IMR-90 (cell line): ENCODE measurements at regions not wholly inside any gene's neighbourhood (a gene's known extent, or its start where the extent isn't known, plus 50 kb on each side); places are given as distances from the start of the nearest gene placed in this dataset.

Source experiments
- BHLHE40 ChIP-seq: fragments of 150-350 bp; IDR thresholded peaks from 2 replicates; pipeline ENCODE4 v1.6.1; 2016; ENCODE audit warnings: mild to moderate bottlenecking, low read depth, low read length
- CTCF ChIP-seq: conservative IDR thresholded peaks from 2 replicates; pipeline ENCODE4 v1.5.1; 2012; ENCODE audit warnings: mild to moderate bottlenecking, low read depth, low read length, improper control_type of control experiment
- NFE2L2 ChIP-seq: fragments of 150-350 bp; IDR thresholded peaks from 2 replicates; pipeline ENCODE4 v1.6.1; 2016; ENCODE audit warnings: low read depth, mild to moderate bottlenecking, low read length
- POLR2A ChIP-seq: IDR thresholded peaks from 2 replicates; pipeline ENCODE4 v1.6.1; 2012; ENCODE audit warnings: mild to moderate bottlenecking, low read depth, low read length
- RAD21 ChIP-seq: IDR thresholded peaks from 2 replicates; pipeline ENCODE4 v1.6.1; 2012; ENCODE audit warnings: low read length, improper control_type of control experiment

- TF ChIP-seq CTCF (no peak), BHLHE40 (no peak), POLR2A (no peak), NFE2L2 (no peak), RAD21 (no peak)
These were observed 222.3 kb downstream of the CPE start for GRCh38 chr4:165600959-165601683.
